SK-N-SH (cell line): ENCODE measurements at regions not wholly inside any gene's neighbourhood (a gene's known extent, or its start where the extent isn't known, plus 50 kb on each side); places are given as distances from the start of the nearest gene placed in this dataset.

Source experiments
- CTCF ChIA-PET: fragments of 300-600, 350-600 bp; formaldehyde crosslinking; extraction: SDS; loops from one replicate; lab custom pipeline; 2021; lab: Yijun Ruan, JAX
- POLR2A ChIA-PET: fragments of 350-600 bp; sonication (Branson Sonifier 250); formaldehyde crosslinking; extraction: SDS; loops from one replicate; lab custom pipeline; 2020; ENCODE audit warnings: antibody characterized with exemption, inconsistent platforms; lab: Yijun Ruan, JAX
- DNase-seq: peaks from one replicate; pipeline ENCODE4 v3.0.0; 2012
- H2AFZ ChIP-seq: fragments of 200-600 bp; sonication (generic); 2 replicates; pipeline ENCODE4 v1.8.1; 2016; ENCODE audit warnings: antibody characterized with exemption, mild to moderate bottlenecking, low read depth
- H3F3A ChIP-seq: fragments of 200-600 bp; sonication (generic); replicated peaks from 2 replicates; pipeline ENCODE3; 2016; ENCODE audit warnings: antibody characterized with exemption, mild to moderate bottlenecking; ENCODE audit not compliant: insufficient read depth
- H3K27ac ChIP-seq, 2 experiments: fragments of 200-500 bp in 1 of 2; fragments of 200-600 bp in 1 of 2; sonication (Bioruptor generic) in 1 of 2; sonication (generic), shearing (Covaris generic) in 1 of 2; 2 replicates each; pipeline versions ENCODE4 v1.5.1 to v1.6.1; 2014 to 2016; ENCODE audit warnings: low read depth in 2 of 2, inconsistent platforms in 1 of 2, low read length in 1 of 2, mild to moderate bottlenecking in 1 of 2, mixed read lengths in 1 of 2
- H3K27me3 ChIP-seq: fragments of 200-600 bp; sonication (generic), shearing (Covaris generic); 2 replicates; pipeline ENCODE4 v1.6.1; 2016; ENCODE audit warnings: mixed run types; ENCODE audit not compliant: insufficient read depth
- H3K36me3 ChIP-seq, 2 experiments: fragments of 200-500 bp in 1 of 2; fragments of 200-600 bp in 1 of 2; sonication (Bioruptor generic) in 1 of 2; sonication (generic) in 1 of 2; replicated peaks in 1 of 2; 2 replicates each; pipeline versions ENCODE3 to v1.5.1; 2014 to 2016; ENCODE audit warnings: low read length in 1 of 2, mild to moderate bottlenecking in 1 of 2; ENCODE audit not compliant: insufficient read depth in 2 of 2, control insufficient read depth in 1 of 2
- H3K4me1 ChIP-seq, 2 experiments: fragments of 200-500 bp in 1 of 2; fragments of 200-600 bp in 1 of 2; sonication (Bioruptor generic) in 1 of 2; sonication (generic), shearing (Covaris generic) in 1 of 2; 2 replicates each; pipeline versions ENCODE4 v1.5.1 to v1.6.1; 2014 to 2016; ENCODE audit warnings: low read depth in 1 of 2, low read length in 1 of 2, mixed run types in 1 of 2; ENCODE audit not compliant: insufficient read depth in 2 of 2, control insufficient read depth in 1 of 2
- H3K4me2 ChIP-seq: fragments of 200-600 bp; sonication (generic), shearing (Covaris generic); 2 replicates; pipeline ENCODE4 v1.6.1; 2017; ENCODE audit warnings: mixed run types
- H3K4me3 ChIP-seq, 2 experiments: fragments of 200-500 bp in 1 of 2; fragments of 200-600 bp in 1 of 2; sonication (Bioruptor generic) in 1 of 2; sonication (generic), shearing (Covaris generic) in 1 of 2; 2 replicates each; pipeline versions ENCODE4 v1.5.1 to v1.8.1; 2014 to 2016; ENCODE audit warnings: low read depth in 2 of 2, inconsistent platforms in 1 of 2, low read length in 1 of 2, mild to moderate bottlenecking in 1 of 2, mixed read lengths in 1 of 2, moderate library complexity in 1 of 2
- H3K79me2 ChIP-seq: fragments of 200-600 bp; sonication (generic); 2 replicates; pipeline ENCODE4 v1.8.1; 2017; ENCODE audit warnings: mild to moderate bottlenecking; ENCODE audit not compliant: insufficient read depth
- H3K9ac ChIP-seq: fragments of 200-600 bp; sonication (generic); 2 replicates; pipeline ENCODE4 v1.6.1; 2017; ENCODE audit warnings: mixed run types
- H3K9me2 ChIP-seq: fragments of 200-600 bp; sonication (generic); 2 replicates; pipeline ENCODE4 v1.6.1; 2017; ENCODE audit warnings: mixed run types
- H3K9me3 ChIP-seq: fragments of 200-600 bp; sonication (generic); 2 replicates; pipeline ENCODE4 v1.6.1; 2017; ENCODE audit warnings: mixed run types, mild to moderate bottlenecking, moderate library complexity
- H4K20me1 ChIP-seq: fragments of 200-600 bp; sonication (generic); 2 replicates; pipeline ENCODE4 v1.6.1; 2017; ENCODE audit warnings: mild to moderate bottlenecking, mixed run types; ENCODE audit not compliant: insufficient read depth
- CHD2 ChIP-seq: fragments of 150-350 bp; IDR thresholded peaks from 2 replicates; pipeline ENCODE4 v1.6.1; 2018; ENCODE audit warnings: low read length; ENCODE audit not compliant: partially characterized antibody
- ELF1 ChIP-seq: IDR thresholded peaks from 2 replicates; pipeline ENCODE4 v1.4.0; 2012
- EP300 ChIP-seq, 2 experiments: IDR thresholded peaks; 2 replicates each; pipeline versions ENCODE4 v1.4.0 to v1.6.1; 2012; ENCODE audit warnings: borderline replicate concordance in 1 of 2, low read depth in 1 of 2, low read length in 1 of 2
- FOXJ3 ChIP-seq: sonication (generic); formaldehyde crosslinking; IDR thresholded peaks from 2 replicates; pipeline ENCODE4 v1.5.1; 2020; ENCODE audit warnings: mild to moderate bottlenecking, missing genetic modification reagents
- FOXM1 ChIP-seq: IDR thresholded peaks from 2 replicates; pipeline ENCODE4 v1.4.0; 2012; ENCODE audit warnings: low read depth, mild to moderate bottlenecking
- JUND ChIP-seq: IDR thresholded peaks from 2 replicates; pipeline ENCODE4 v1.4.0; 2012
- NFIC ChIP-seq: IDR thresholded peaks from 2 replicates; pipeline ENCODE4 v1.4.0; 2012; ENCODE audit warnings: borderline replicate concordance
- NRF1 ChIP-seq: IDR thresholded peaks from 2 replicates; pipeline ENCODE4 v1.6.1; 2012; ENCODE audit warnings: low read depth, mild to moderate bottlenecking, low read length
- RFX5 ChIP-seq: IDR thresholded peaks from 2 replicates; pipeline ENCODE4 v1.6.1; 2012; ENCODE audit warnings: mild to moderate bottlenecking, improper control_type of control experiment, low read length
- SIN3A ChIP-seq: IDR thresholded peaks from 2 replicates; pipeline ENCODE4 v1.6.1; 2012; ENCODE audit warnings: low read depth, mild to moderate bottlenecking, low read length, moderate library complexity, borderline replicate concordance
- SMC3 ChIP-seq: IDR thresholded peaks from 2 replicates; pipeline ENCODE4 v1.6.1; 2012; ENCODE audit warnings: low read depth, low read length, improper control_type of control experiment
- TAF1 ChIP-seq: IDR thresholded peaks from 2 replicates; pipeline ENCODE4 v1.6.1; 2012; ENCODE audit warnings: low read depth, mild to moderate bottlenecking, low read length, moderate library complexity, borderline replicate concordance
- TEAD4 ChIP-seq: IDR thresholded peaks from 2 replicates; pipeline ENCODE4 v1.4.0; 2012; ENCODE audit warnings: mild to moderate bottlenecking, borderline replicate concordance; ENCODE audit not compliant: insufficient read depth
- USF1 ChIP-seq: IDR thresholded peaks from 2 replicates; pipeline ENCODE4 v1.4.0; 2012; ENCODE audit warnings: low read depth, borderline replicate concordance
- YY1 ChIP-seq: IDR thresholded peaks from 2 replicates; pipeline ENCODE4 v1.4.0; 2012; ENCODE audit warnings: low read depth, mild to moderate bottlenecking
- ZBTB33 ChIP-seq: IDR thresholded peaks from 2 replicates; pipeline ENCODE4 v1.4.0; 2012; ENCODE audit warnings: low read depth, borderline replicate concordance
- WGBS: methylation state at CpG from one replicate; pipeline ENCODE4 v1.1.6; 2017; ENCODE audit warnings: low lambda C conversion rate; 5-methylcytosine and 5-hydroxymethylcytosine counted together
- TF ChIP-seq, protein P1 (sequence below): fragments of 200-600 bp; sonication (generic); IDR thresholded peaks from 2 replicates; pipeline ENCODE4 v1.6.1; 2017; ENCODE audit warnings: antibody characterized with exemption, mild to moderate bottlenecking, moderate library complexity

- Histone ChIP-seq H3K27ac (peak overlapping the region in 1 of 2 experiments; percentile 65; a peak in 1 of 4 replicates), H3K36me3 (no peaks in the 10 kb centered on the region), H3K4me1 (peaks cover 8 to 28% of the 10 kb centered on the region in 2 experiments; a peak in 3 of 4 replicates), H3K4me3 (no peak overlapping the region), H3K4me2 (no peak overlapping the region), H3K9me3 (no peaks in the 10 kb centered on the region), H3K9ac (no peak overlapping the region), H3K79me2 (no peaks in the 10 kb centered on the region), H3F3A (peaks cover 13% of the 10 kb centered on the region), H3K9me2 (no peaks in the 10 kb centered on the region), H3K27me3 (no peaks in the 10 kb centered on the region), H4K20me1 (no peaks in the 10 kb centered on the region), H2AFZ (no peak overlapping the region)
- ChIA-PET POLR2A (no interaction called here), CTCF (interaction anchor here (0.6 to 4.6 kb wide), 6 partner anchors 10 to 607 kb away, joined by 3 to 31 read pairs (median 4); partner anchors contain the start of gene NOG)
- TF ChIP-seq ZBTB33: no peak
- TF ChIP-seq ELF1: no peak
- TF ChIP-seq NRF1: no peak
- TF ChIP-seq USF1: no peak
- no peak for TF ChIP-seq SMC3
- no peak for TF ChIP-seq TAF1
- no peak for TF ChIP-seq NFIC
- TF ChIP-seq RFX5: no peak
- no peak for TF ChIP-seq FOXJ3
- TF ChIP-seq SIN3A: no peak
- TF ChIP-seq TEAD4: no peak
- no peak for TF ChIP-seq CHD2
- no peak for TF ChIP-seq FOXM1
- no peak for TF ChIP-seq JUND
- TF ChIP-seq YY1: no peak
- TF ChIP-seq, protein P1, sequence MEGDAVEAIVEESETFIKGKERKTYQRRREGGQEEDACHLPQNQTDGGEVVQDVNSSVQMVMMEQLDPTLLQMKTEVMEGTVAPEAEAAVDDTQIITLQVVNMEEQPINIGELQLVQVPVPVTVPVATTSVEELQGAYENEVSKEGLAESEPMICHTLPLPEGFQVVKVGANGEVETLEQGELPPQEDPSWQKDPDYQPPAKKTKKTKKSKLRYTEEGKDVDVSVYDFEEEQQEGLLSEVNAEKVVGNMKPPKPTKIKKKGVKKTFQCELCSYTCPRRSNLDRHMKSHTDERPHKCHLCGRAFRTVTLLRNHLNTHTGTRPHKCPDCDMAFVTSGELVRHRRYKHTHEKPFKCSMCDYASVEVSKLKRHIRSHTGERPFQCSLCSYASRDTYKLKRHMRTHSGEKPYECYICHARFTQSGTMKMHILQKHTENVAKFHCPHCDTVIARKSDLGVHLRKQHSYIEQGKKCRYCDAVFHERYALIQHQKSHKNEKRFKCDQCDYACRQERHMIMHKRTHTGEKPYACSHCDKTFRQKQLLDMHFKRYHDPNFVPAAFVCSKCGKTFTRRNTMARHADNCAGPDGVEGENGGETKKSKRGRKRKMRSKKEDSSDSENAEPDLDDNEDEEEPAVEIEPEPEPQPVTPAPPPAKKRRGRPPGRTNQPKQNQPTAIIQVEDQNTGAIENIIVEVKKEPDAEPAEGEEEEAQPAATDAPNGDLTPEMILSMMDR: no peak
- TF ChIP-seq EP300 (IDR thresholded peaks at IDR 0.05; ENCODE audit: borderline replicate concordance in 1 of 2, low read depth in 1 of 2, low read length in 1 of 2): no peak
- DNase-seq: no peak
- 64% methylated on average over 3 of the region's 3 CpGs for WGBS
These were observed 87.2 kb downstream of the NOG start for GRCh38 chr17:56680676-56681075.
